Activated naive CD4-positive, alpha-beta T cell treated with anti-CD3 and anti-CD28 coated beads, Interleukin-2, amount 50 U/mL, for 16 hours (primary cell): ENCODE measurements at regions not wholly inside any gene's neighbourhood (a gene's known extent, or its start where the extent isn't known, plus 50 kb on each side); places are given as distances from the start of the nearest gene placed in this dataset.
A peak's percentile ranks its signal among the peaks of the same experiment; 100 is the strongest.

Experiments
- DNase-seq: peaks from one replicate; pipeline ENCODE4 v3.0.0-alpha.2; 2020

GRCh38 chrX:33465137-33465536 lies 253.8 kb upstream of the DMD start:
- DNase-seq = no peak

- no peak for DNase-seq
Measured at GRCh38 chrX:33457102-33457501, 245.8 kb upstream of the DMD start.

- no peak for DNase-seq
Measured at GRCh38 chrX:33447285-33447684, 235.9 kb upstream of the DMD start.

GRCh38 chrX:33434256-33435092 lies 223.1 kb upstream of the DMD start:
- DNase-seq = peak; percentile 11

GRCh38 chrX:33416273-33416805 lies 205.0 kb upstream of the DMD start:
- DNase-seq = no peak

GRCh38 chrX:33415459-33415858 lies 204.1 kb upstream of the DMD start:
- DNase-seq = no peak

- DNase-seq = no peak
Measured at GRCh38 chrX:33385546-33385945, 174.2 kb upstream of the DMD start.

GRCh38 chrX:33379839-33380238 lies 168.5 kb upstream of the DMD start:
- no peak for DNase-seq

- no peak for DNase-seq
Measured at GRCh38 chrX:33357606-33358005, 146.3 kb upstream of the DMD start.

GRCh38 chrX:33339219-33339618 lies 127.9 kb upstream of the DMD start:
- no peak for DNase-seq

GRCh38 chrX:33336783-33337182 lies 125.4 kb upstream of the DMD start:
- no peak for DNase-seq

- DNase-seq = no peak
Measured at GRCh38 chrX:33333271-33333670, 121.9 kb upstream of the DMD start.

- no peak for DNase-seq
Measured at GRCh38 chrX:33330798-33331197, 119.4 kb upstream of the DMD start.

GRCh38 chrX:33324099-33324498 lies 112.8 kb upstream of the DMD start:
- DNase-seq = no peak

- no peak for DNase-seq
Measured at GRCh38 chrX:33307911-33308354, 96.6 kb upstream of the DMD start.

GRCh38 chrX:33298622-33299021 lies 87.3 kb upstream of the DMD start:
- DNase-seq = no peak

- DNase-seq = no peak
Measured at GRCh38 chrX:33285550-33285949, 74.2 kb upstream of the DMD start.

GRCh38 chrX:33277046-33277445 lies 65.7 kb upstream of the DMD start:
- DNase-seq = no peak

- DNase-seq = no peak
Measured at GRCh38 chrX:33273535-33273934, 62.2 kb upstream of the DMD start.

GRCh38 chrX:33272986-33273385 lies 61.6 kb upstream of the DMD start:
- no peak for DNase-seq
